ENCODE measurements at regions not wholly inside any gene's neighbourhood (a gene's known extent, or its start where the extent isn't known, plus 50 kb on each side); places are given as distances from the start of the nearest gene placed in this dataset.

GRCh38 chr11:112454841-112455240 is 194.2 kb upstream of the PLET1 start (continued):
- TF ChIP-seq ZBTB33 (IDR thresholded peaks at IDR 0.05; ENCODE audit: extremely low read depth, insufficient replicate concordance, low read length) = no peak
- TF ChIP-seq EGR1 (IDR thresholded peaks at IDR 0.05; ENCODE audit: low read depth) = no peak
- TF ChIP-seq POLR2A (IDR thresholded peaks at IDR 0.05; ENCODE audit: borderline replicate concordance, extremely low read depth, insufficient read depth, insufficient read length) = no peak
- TF ChIP-seq FOSL1 (IDR thresholded peaks at IDR 0.05; ENCODE audit: low read depth) = no peak
- TF ChIP-seq POLR2AphosphoS5 (IDR thresholded peaks at IDR 0.05; ENCODE audit: low read depth, low read length) = no peak
- TF ChIP-seq MAX (IDR thresholded peaks at IDR 0.05) = no peak
- TF ChIP-seq YY1 (IDR thresholded peaks at IDR 0.05; ENCODE audit: extremely low read depth, insufficient replicate concordance, low read depth, low read length) = no peak

GRCh38 chr11:112455791-112456190 is 195.1 kb upstream of the PLET1 start:
- Histone ChIP-seq H3K36me3 (ENCODE audit: control insufficient read depth in 1 of 2, insufficient read depth in 2 of 2, low read length in 2 of 2) (no peaks in the 10 kb centered on the region), H3K4me2 (ENCODE audit: low read length) (no peak overlapping the region), H3K9ac (ENCODE audit: low read length) (no peak overlapping the region), H3K4me3 (replicated peaks in 1 of 2; ENCODE audit: low read depth in 1 of 2, low read length in 2 of 2) (no peak overlapping the region), H3K27me3 (ENCODE audit: insufficient read depth, low read length) (no peaks in the 10 kb centered on the region), H3K4me1 (ENCODE audit: control insufficient read depth in 1 of 2, insufficient read depth in 2 of 2, low read length in 2 of 2) (no peaks in the 10 kb centered on the region), H3K27ac (ENCODE audit: low read depth, low read length) (no peak overlapping the region), H3K9me3 (ENCODE audit: control insufficient read depth in 1 of 2, insufficient read depth in 1 of 2, low read depth in 1 of 2, low read length in 2 of 2) (no peaks in the 10 kb centered on the region), H3K79me2 (ENCODE audit: insufficient read depth, low read length) (no peaks in the 10 kb centered on the region), H4K20me1 (ENCODE audit: insufficient read depth) (no peaks in the 10 kb centered on the region), H3K9me2 (ENCODE audit: insufficient read depth) (no peaks in the 10 kb centered on the region), H2AFZ (ENCODE audit: low read depth, low read length, poor library complexity, severe bottlenecking) (no peak overlapping the region)
- DNase-seq (ENCODE audit: low read depth, low spot score) (no peak), ATAC-seq (no peak)
- ChIA-PET RAD21 (ENCODE audit: low non-redundant PET in 1 of 2, low total read pairs in 2 of 2, uncharacterized antibody in 2 of 2, unreplicated experiment in 2 of 2) (no interaction called here), CTCF (no interaction called here), POLR2A (no interaction called here)
- intact Hi-C loops (cut with micrococcal nuclease) = loop anchor here (2.0 kb wide), 1 partner anchor 165 kb away; no protein-coding TSS in a partner anchor
- no TSS peak for BruUV-seq (replicated peaks)
- no peak for TF ChIP-seq FOSL1 (IDR thresholded peaks at IDR 0.05; ENCODE audit: low read depth)
- no peak for TF ChIP-seq CEBPB (IDR thresholded peaks at IDR 0.05; ENCODE audit: low read depth)
- TF ChIP-seq CBX3 (IDR thresholded peaks at IDR 0.05; ENCODE audit: low read depth) = no peak
- no peak for TF ChIP-seq POLR2A (IDR thresholded peaks at IDR 0.05; ENCODE audit: borderline replicate concordance, extremely low read depth, insufficient read depth, insufficient read length)
- no peak for TF ChIP-seq CTCF (IDR thresholded peaks at IDR 0.05 in 2 of 3, conservative IDR thresholded peaks at IDR 0.05 in 1 of 3; ENCODE audit: borderline replicate concordance in 1 of 3, insufficient read depth in 1 of 3, low read depth in 2 of 3, low read length in 2 of 3)
- no peak for TF ChIP-seq JUND (IDR thresholded peaks at IDR 0.05)
- TF ChIP-seq, protein P1, sequence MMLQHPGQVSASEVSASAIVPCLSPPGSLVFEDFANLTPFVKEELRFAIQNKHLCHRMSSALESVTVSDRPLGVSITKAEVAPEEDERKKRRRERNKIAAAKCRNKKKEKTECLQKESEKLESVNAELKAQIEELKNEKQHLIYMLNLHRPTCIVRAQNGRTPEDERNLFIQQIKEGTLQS (IDR thresholded peaks at IDR 0.05) = no peak
- no peak for TF ChIP-seq YY1 (IDR thresholded peaks at IDR 0.05; ENCODE audit: extremely low read depth, insufficient replicate concordance, low read depth, low read length)
- TF ChIP-seq EZH2 (IDR thresholded peaks at IDR 0.05) = no peak
- TF ChIP-seq SP1 (IDR thresholded peaks at IDR 0.05; ENCODE audit: low read depth) = no peak
- no peak for TF ChIP-seq EZH2phosphoT487 (IDR thresholded peaks at IDR 0.05; ENCODE audit: borderline replicate concordance)
- no peak for TF ChIP-seq RAD21 (IDR thresholded peaks at IDR 0.05; ENCODE audit: low read depth)
- no peak for TF ChIP-seq EGR1 (IDR thresholded peaks at IDR 0.05; ENCODE audit: low read depth)
- TF ChIP-seq TCF7L2 (IDR thresholded peaks at IDR 0.05; ENCODE audit: borderline replicate concordance, extremely low read depth, insufficient read depth, insufficient read length) = no peak
- TF ChIP-seq POLR2AphosphoS5 (IDR thresholded peaks at IDR 0.05; ENCODE audit: low read depth, low read length) = no peak
- TF ChIP-seq SRF (IDR thresholded peaks at IDR 0.05; ENCODE audit: low read depth) = no peak

All from HCT116 (cell line).